ENCODE measurements at regions not wholly inside any gene's neighbourhood (a gene's known extent, or its start where the extent isn't known, plus 50 kb on each side); places are given as distances from the start of the nearest gene placed in this dataset.

DNA sequence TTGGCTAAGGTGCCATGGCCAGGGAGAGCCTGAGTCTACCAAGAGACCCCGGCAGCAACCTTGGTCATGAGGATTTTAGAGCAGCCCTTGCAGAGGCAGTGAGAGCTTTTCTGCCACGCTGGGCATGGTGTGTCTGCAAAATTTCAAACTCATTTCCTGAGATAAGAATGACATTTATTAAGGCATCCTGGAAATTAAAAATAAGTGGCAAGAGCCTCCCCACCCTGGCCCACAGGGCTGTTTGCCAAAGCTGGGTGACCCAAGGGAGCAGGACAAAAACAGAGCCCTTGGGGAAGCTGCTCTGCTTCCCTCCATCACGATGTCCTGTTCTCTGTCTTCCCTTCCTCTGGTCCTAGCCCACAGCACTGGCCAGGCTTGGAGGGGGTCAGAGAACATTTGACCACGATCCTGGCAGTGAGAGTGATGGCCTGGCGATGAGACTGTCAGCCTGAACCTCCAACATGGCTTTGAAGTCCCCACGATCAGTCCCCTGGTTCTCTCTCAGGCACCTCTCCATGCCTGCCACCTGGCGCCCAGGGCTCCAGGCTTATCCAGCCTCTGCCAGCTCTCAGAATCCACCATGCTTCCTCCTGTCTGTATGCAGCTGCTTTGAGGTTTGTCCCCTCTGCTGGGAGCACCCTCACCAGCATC lies 68.9 kb upstream of the RMDN2 start:
- TF ChIP-seq POLR2AphosphoS5 (IDR thresholded peaks at IDR 0.05; ENCODE audit: low read depth, low read length) = no peak
- TF ChIP-seq POLR2A (IDR thresholded peaks at IDR 0.05; ENCODE audit: low read depth, low read length) = no peak
- no peak for TF ChIP-seq TAF1 (IDR thresholded peaks at IDR 0.05; ENCODE audit: borderline replicate concordance, low read depth, low read length)

All from GM12892 (cell line).